Mesendoderm (in vitro differentiated cells): ENCODE measurements at regions not wholly inside any gene's neighbourhood (a gene's known extent, or its start where the extent isn't known, plus 50 kb on each side); places are given as distances from the start of the nearest gene placed in this dataset.
A peak's percentile ranks its signal among the peaks of the same experiment; 100 is the strongest.

Source experiments
- DNase-seq: peaks from one replicate; pipeline ENCODE4 v3.0.0; 2013
- H2AK5ac ChIP-seq: 2 replicates; pipeline ENCODE4 v1.6.1; 2013; ENCODE audit warnings: low read length, inconsistent platforms
- H2BK120ac ChIP-seq: 2 replicates; pipeline ENCODE4 v1.6.1; 2013; ENCODE audit warnings: low read depth, mild to moderate bottlenecking, low read length, moderate library complexity, mixed read lengths
- H2BK15ac ChIP-seq: replicated peaks from 2 replicates; pipeline ENCODE4 v1.6.1; 2013; ENCODE audit warnings: low read depth, mild to moderate bottlenecking, moderate library complexity
- H2BK5ac ChIP-seq: 2 replicates; pipeline ENCODE4 v1.6.1; 2013; ENCODE audit warnings: low read length, inconsistent platforms
- H3K18ac ChIP-seq: 2 replicates; pipeline ENCODE4 v1.6.1; 2013; ENCODE audit warnings: mild to moderate bottlenecking, low read length, mixed read lengths
- H3K23ac ChIP-seq: one replicate; pipeline ENCODE4 v1.6.1; 2013; ENCODE audit warnings: low read length
- H3K27ac ChIP-seq: 2 replicates; pipeline ENCODE4 v1.5.1; 2013; ENCODE audit warnings: low read depth, mild to moderate bottlenecking, inconsistent platforms, low read length, moderate library complexity
- H3K27me3 ChIP-seq: 2 replicates; pipeline ENCODE4 v1.6.1; 2013; ENCODE audit warnings: low read length, control low read depth, mild to moderate bottlenecking, inconsistent platforms; ENCODE audit not compliant: insufficient read depth, poor library complexity
- H3K36me3 ChIP-seq: 2 replicates; pipeline ENCODE4 v1.6.1; 2013; ENCODE audit warnings: low read length, inconsistent platforms; ENCODE audit not compliant: control insufficient read depth, insufficient read depth
- H3K4ac ChIP-seq: one replicate; pipeline ENCODE4 v1.6.1; 2013; ENCODE audit warnings: low read depth, mild to moderate bottlenecking, low read length, moderate library complexity
- H3K4me1 ChIP-seq: 2 replicates; pipeline ENCODE4 v1.6.1; 2013; ENCODE audit warnings: low read depth, low read length, inconsistent platforms; ENCODE audit not compliant: control insufficient read depth
- H3K4me2 ChIP-seq: 2 replicates; pipeline ENCODE4 v1.6.1; 2013; ENCODE audit warnings: low read length
- H3K4me3 ChIP-seq: 2 replicates; pipeline ENCODE4 v1.5.1; 2013; ENCODE audit warnings: mild to moderate bottlenecking, low read length
- H3K56ac ChIP-seq: one replicate; pipeline ENCODE4 v1.6.1; 2013; ENCODE audit warnings: low read length
- H3K79me1 ChIP-seq: 2 replicates; pipeline ENCODE4 v1.6.1; 2013; ENCODE audit warnings: low read length, inconsistent platforms
- H3K79me2 ChIP-seq: 2 replicates; pipeline ENCODE4 v1.6.1; 2013; ENCODE audit warnings: mild to moderate bottlenecking, low read length; ENCODE audit not compliant: control insufficient read depth, insufficient read depth
- H3K9ac ChIP-seq: 2 replicates; pipeline ENCODE4 v1.6.1; 2013; ENCODE audit warnings: low read length, inconsistent platforms
- H4K5ac ChIP-seq: one replicate; pipeline ENCODE4 v1.6.1; 2013; ENCODE audit warnings: low read length
- H4K8ac ChIP-seq: one replicate; pipeline ENCODE4 v1.6.1; 2013; ENCODE audit warnings: low read depth, mild to moderate bottlenecking, control low read depth, low read length, moderate library complexity
- WGBS: extraction: QIAGEN DNeasy Blood & Tissue Kit; methylation state at CpG from one replicate; pipeline ENCODE4 v1.1.7; 2013; ENCODE audit warnings: low lambda C conversion rate, missing lambda C conversion rate; ENCODE audit not compliant: insufficient coverage; ENCODE audit errors: extremely low coverage; 5-methylcytosine and 5-hydroxymethylcytosine counted together

- Histone ChIP-seq H3K27me3 (no peaks in the 10 kb centered on the region), H3K4me2 (no peak overlapping the region), H3K4ac (no peak overlapping the region), H3K18ac (no peak overlapping the region), H3K9ac (no peak overlapping the region), H2BK15ac (no peak overlapping the region), H3K79me1 (no peaks in the 10 kb centered on the region), H3K79me2 (no peaks in the 10 kb centered on the region), H3K4me1 (no peaks in the 10 kb centered on the region), H3K27ac (no peak overlapping the region), H3K36me3 (no peaks in the 10 kb centered on the region), H2BK120ac (no peak overlapping the region), H4K5ac (no peak overlapping the region), H3K56ac (no peak overlapping the region), H4K8ac (no peak overlapping the region), H2AK5ac (no peak overlapping the region), H3K4me3 (no peak overlapping the region), H2BK5ac (no peak overlapping the region), H3K23ac (no peak overlapping the region)
- DNase-seq: no peak
- no CpG with 5 or more reads among the region's 3 CpGs for WGBS
Observed at GRCh38 chr5:67673180-67673579, 476.6 kb upstream of the CD180 start.

- Histone ChIP-seq H3K79me1 (no peaks in the 10 kb centered on the region), H3K9ac (no peak overlapping the region), H3K23ac (no peak overlapping the region), H3K56ac (no peak overlapping the region), H2AK5ac (no peak overlapping the region), H2BK5ac (no peak overlapping the region), H3K4me3 (no peak overlapping the region), H2BK120ac (no peak overlapping the region), H3K27me3 (no peaks in the 10 kb centered on the region), H3K4me2 (no peak overlapping the region), H3K27ac (no peak overlapping the region), H3K79me2 (no peaks in the 10 kb centered on the region), H3K4ac (no peak overlapping the region), H2BK15ac (no peak overlapping the region), H3K36me3 (no peaks in the 10 kb centered on the region), H3K18ac (no peak overlapping the region), H4K5ac (no peak overlapping the region), H4K8ac (no peak overlapping the region), H3K4me1 (no peaks in the 10 kb centered on the region)
- WGBS: no CpG with 5 or more reads among the region's 1 CpG
- no peak for DNase-seq
Observed at GRCh38 chr5:67672636-67673035, 476.0 kb upstream of the CD180 start.

DNA sequence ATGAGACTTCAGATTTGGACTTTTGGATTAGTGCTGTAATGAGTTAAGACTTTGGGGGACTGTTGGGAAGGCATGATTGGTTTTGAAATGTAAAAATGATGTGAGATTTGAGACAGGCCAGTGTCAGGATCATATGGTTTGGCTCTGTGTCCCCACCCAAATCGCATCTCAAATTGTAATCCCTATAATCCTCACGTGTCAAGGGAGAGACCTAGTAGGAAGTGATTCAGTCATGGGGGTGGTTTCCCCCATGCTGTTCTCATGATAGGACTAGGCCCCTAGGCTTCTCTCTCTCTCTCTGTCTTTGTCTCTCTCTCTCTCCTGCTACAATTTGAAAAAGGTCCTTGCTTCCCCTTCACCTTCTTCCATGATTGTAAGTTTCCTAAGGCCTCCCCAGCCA, 473.3 kb upstream of the CD180 start:
- H3K79me2 ChIP-seq: no peaks in the 10 kb centered on the region
- H2BK120ac ChIP-seq: no peak overlapping the region
- no peak overlapping the region for H4K8ac ChIP-seq
- H3K4me3 ChIP-seq: no peak overlapping the region
- H3K4ac ChIP-seq: no peak overlapping the region
- no peaks in the 10 kb centered on the region for H3K79me1 ChIP-seq
- no CpG with 5 or more reads among the region's 2 CpGs for WGBS
- DNase-seq: peak; percentile 6
- H2BK15ac ChIP-seq: no peak overlapping the region
- no peak overlapping the region for H3K27ac ChIP-seq
- H3K4me1 ChIP-seq: no peaks in the 10 kb centered on the region
- H3K9ac ChIP-seq: no peak overlapping the region
- H3K23ac ChIP-seq: no peak overlapping the region
- H3K4me2 ChIP-seq: no peak overlapping the region
- H2AK5ac ChIP-seq: no peak overlapping the region
- no peak overlapping the region for H3K18ac ChIP-seq
- H3K36me3 ChIP-seq: no peaks in the 10 kb centered on the region
- H2BK5ac ChIP-seq: no peak overlapping the region
- no peak overlapping the region for H3K56ac ChIP-seq
- H4K5ac ChIP-seq: no peak overlapping the region
- H3K27me3 ChIP-seq: no peaks in the 10 kb centered on the region

DNA sequence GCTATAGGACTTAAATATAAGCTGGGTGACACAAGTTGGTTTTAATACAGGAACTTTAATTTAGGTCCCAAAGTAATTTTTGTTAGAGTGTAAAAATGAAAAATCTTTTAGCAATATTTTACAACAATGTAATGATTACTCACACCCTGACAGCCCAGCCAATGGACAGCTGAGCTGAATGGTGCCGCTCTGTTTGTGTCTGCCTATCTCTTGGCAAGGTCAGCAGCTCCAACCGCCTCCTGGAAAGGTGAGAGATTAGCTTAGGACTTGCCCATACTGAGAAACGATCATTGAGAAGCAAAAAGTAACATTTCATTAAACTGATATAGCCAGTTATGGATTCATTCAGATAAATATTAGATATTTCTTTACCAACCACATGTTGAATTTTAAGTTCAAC, 463.6 kb upstream of the CD180 start:
- H3K18ac ChIP-seq: no peak overlapping the region
- H3K27ac ChIP-seq: no peak overlapping the region
- peak; percentile 2 for DNase-seq
- no peak overlapping the region for H3K9ac ChIP-seq
- H3K23ac ChIP-seq: no peak overlapping the region
- H3K4me3 ChIP-seq: no peak overlapping the region
- no peak overlapping the region for H3K56ac ChIP-seq
- no peak overlapping the region for H3K4me2 ChIP-seq
- no peaks in the 10 kb centered on the region for H3K4me1 ChIP-seq
- no CpG with 5 or more reads among the region's 3 CpGs for WGBS
- H3K36me3 ChIP-seq: no peaks in the 10 kb centered on the region
- no peaks in the 10 kb centered on the region for H3K27me3 ChIP-seq
- H4K8ac ChIP-seq: no peak overlapping the region
- no peaks in the 10 kb centered on the region for H3K79me2 ChIP-seq
- H3K79me1 ChIP-seq: no peaks in the 10 kb centered on the region
- H2BK120ac ChIP-seq: no peak overlapping the region
- no peak overlapping the region for H2BK15ac ChIP-seq
- H2AK5ac ChIP-seq: no peak overlapping the region
- no peak overlapping the region for H3K4ac ChIP-seq
- no peak overlapping the region for H4K5ac ChIP-seq
- H2BK5ac ChIP-seq: no peak overlapping the region

- no peak overlapping the region for H2AK5ac ChIP-seq
- H3K27ac ChIP-seq: no peak overlapping the region
- no peak overlapping the region for H4K5ac ChIP-seq
- H3K9ac ChIP-seq: no peak overlapping the region
- no CpG with 5 or more reads among the region's 6 CpGs for whole genome bisulfite sequencing
- H3K4ac ChIP-seq: no peak overlapping the region
- no peak overlapping the region for H2BK15ac ChIP-seq
- no peaks in the 10 kb centered on the region for H3K4me1 ChIP-seq
- no peak overlapping the region for H4K8ac ChIP-seq
- no peaks in the 10 kb centered on the region for H3K27me3 ChIP-seq
- no peak overlapping the region for H2BK120ac ChIP-seq
- no peak overlapping the region for H3K18ac ChIP-seq
- no peak overlapping the region for H3K23ac ChIP-seq
- H3K79me2 ChIP-seq: no peaks in the 10 kb centered on the region
- no peak overlapping the region for H3K4me2 ChIP-seq
- no peak overlapping the region for H3K4me3 ChIP-seq
- no peaks in the 10 kb centered on the region for H3K79me1 ChIP-seq
- no peak overlapping the region for H2BK5ac ChIP-seq
- no peaks in the 10 kb centered on the region for H3K36me3 ChIP-seq
- H3K56ac ChIP-seq: no peak overlapping the region
- DNase-seq: no peak
Observed at GRCh38 chr5:67659288-67659687, 462.7 kb upstream of the CD180 start.

DNA sequence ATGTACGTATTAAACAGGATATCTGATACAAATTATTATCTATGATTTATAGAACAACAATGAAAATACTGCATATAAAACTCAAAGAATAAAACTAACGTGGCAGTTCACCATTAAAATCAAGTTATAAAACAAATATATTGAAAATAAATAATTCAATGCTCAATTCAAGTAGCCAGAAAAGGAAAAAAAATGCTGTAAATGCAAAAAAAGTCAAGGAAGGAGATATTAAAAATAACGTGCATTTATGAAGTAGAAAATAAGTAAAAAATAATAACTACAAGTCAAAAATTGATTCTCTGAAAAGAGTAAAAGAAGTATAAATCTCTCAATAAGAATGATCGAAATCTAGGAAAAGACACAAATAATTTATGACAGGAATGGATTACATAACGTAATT, 460.5 kb upstream of the CD180 start:
- no peaks in the 10 kb centered on the region for H3K27me3 ChIP-seq
- no CpG with 5 or more reads among the region's 5 CpGs for WGBS
- H2AK5ac ChIP-seq: no peak overlapping the region
- no peak overlapping the region for H3K27ac ChIP-seq
- no peaks in the 10 kb centered on the region for H3K36me3 ChIP-seq
- H3K4me1 ChIP-seq: no peaks in the 10 kb centered on the region
- H4K8ac ChIP-seq: no peak overlapping the region
- H3K4ac ChIP-seq: no peak overlapping the region
- no peaks in the 10 kb centered on the region for H3K79me2 ChIP-seq
- no peak overlapping the region for H4K5ac ChIP-seq
- no peak for DNase-seq
- H3K4me2 ChIP-seq: no peak overlapping the region
- no peak overlapping the region for H3K4me3 ChIP-seq
- H2BK5ac ChIP-seq: no peak overlapping the region
- no peak overlapping the region for H2BK120ac ChIP-seq
- no peak overlapping the region for H2BK15ac ChIP-seq
- H3K79me1 ChIP-seq: no peaks in the 10 kb centered on the region
- no peak overlapping the region for H3K56ac ChIP-seq
- no peak overlapping the region for H3K23ac ChIP-seq
- no peak overlapping the region for H3K9ac ChIP-seq
- no peak overlapping the region for H3K18ac ChIP-seq
